MM.1S (cell line): ENCODE measurements at regions not wholly inside any gene's neighbourhood (a gene's known extent, or its start where the extent isn't known, plus 50 kb on each side); places are given as distances from the start of the nearest gene placed in this dataset.

ENCODE experiments used
- CTCF ChIP-seq: fragments of 300-600 bp; sonication (generic); IDR thresholded peaks from 2 replicates; pipeline ENCODE4 v1.5.1; 2016; ENCODE audit warnings: antibody characterized with exemption, low read length, mixed read lengths
- EZH2 ChIP-seq: fragments of 300-600 bp; sonication (generic); optimal IDR thresholded peaks from 2 replicates; pipeline ENCODE3; 2017; ENCODE audit warnings: low read depth, mild to moderate bottlenecking, antibody characterized with exemption, low read length, mixed read lengths
- EZH2phosphoT487 ChIP-seq: fragments of 300-600 bp; sonication (generic); IDR thresholded peaks from 2 replicates; pipeline ENCODE4 v1.6.1; 2018; ENCODE audit warnings: antibody characterized with exemption, low read length

DNA sequence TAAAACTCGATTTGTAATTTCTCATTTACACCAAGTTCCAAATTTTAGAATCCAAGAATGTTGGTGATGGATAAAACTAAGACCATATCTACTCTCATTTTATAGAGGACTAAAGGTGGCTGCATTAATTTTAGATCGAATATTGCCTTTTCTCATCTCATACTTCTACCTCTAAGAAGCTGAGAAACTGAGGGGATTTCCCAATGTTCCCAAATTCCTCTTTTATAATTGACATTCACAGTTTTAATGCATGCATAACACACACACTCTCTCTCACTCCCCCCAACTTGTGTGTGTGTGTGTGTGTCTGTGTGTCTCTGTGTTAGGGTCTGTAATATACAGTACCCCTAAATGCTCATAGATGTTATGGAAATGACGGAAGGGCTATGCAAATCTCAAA lies 328.8 kb upstream of the SLC14A2 start:
- no peak for TF ChIP-seq CTCF
- no peak for TF ChIP-seq EZH2phosphoT487
- TF ChIP-seq EZH2, result no peak
